ENCODE measurements at regions not wholly inside any gene's neighbourhood (a gene's known extent, or its start where the extent isn't known, plus 50 kb on each side); places are given as distances from the start of the nearest gene placed in this dataset.

- no peak for DNase-seq
These were observed 58.1 kb upstream of the DYNAP start for GRCh38 chr18:54532962-54533361.

Data from CD4-positive, alpha-beta T cell treated with Interleukin-1 beta for 1 hour (primary cell).